HepG2 (cell line): ENCODE measurements at regions not wholly inside any gene's neighbourhood (a gene's known extent, or its start where the extent isn't known, plus 50 kb on each side); places are given as distances from the start of the nearest gene placed in this dataset.

Source experiments
- ATF3 ChIP-seq: sonication (generic); formaldehyde crosslinking; IDR thresholded peaks from 2 replicates; pipeline ENCODE4 v1.4.0; 2020; ENCODE audit warnings: missing genetic modification reagents
- CHD2 ChIP-seq: IDR thresholded peaks from 2 replicates; pipeline ENCODE4 v1.6.1; 2011; ENCODE audit warnings: low read depth, low read length, improper control_type of control experiment
- CTCF ChIP-seq: sonication (generic); formaldehyde crosslinking; IDR thresholded peaks from 2 replicates; pipeline ENCODE4 v1.5.0; 2020; ENCODE audit warnings: mild to moderate bottlenecking, missing genetic modification reagents, moderate library complexity
- GTF2F1 ChIP-seq: fragments of 150-350 bp; IDR thresholded peaks from 2 replicates; pipeline ENCODE4 v1.6.1; 2014; ENCODE audit warnings: low read length
- RFX1 ChIP-seq: fragments of 450-650 bp; IDR thresholded peaks from 2 replicates; pipeline ENCODE4 v1.6.1; 2017
- SP1 ChIP-seq, 2 experiments: fragments of 450-650 bp in 1 of 2; sonication (generic) in 1 of 2; formaldehyde crosslinking in 1 of 2; IDR thresholded peaks; 2 replicates each; pipeline versions ENCODE4 v1.4.0 to v1.6.1; 2016 to 2020; ENCODE audit warnings: missing genetic modification reagents in 1 of 2
- SRF ChIP-seq: IDR thresholded peaks from 2 replicates; pipeline ENCODE4 v1.6.1; 2011; ENCODE audit warnings: mild to moderate bottlenecking, low read depth, low read length, moderate library complexity
- TARDBP ChIP-seq: sonication (generic); formaldehyde crosslinking; IDR thresholded peaks from 2 replicates; pipeline ENCODE4 v1.8.0; 2022; ENCODE audit warnings: mild to moderate bottlenecking, missing genetic modification reagents
- ZNF12 ChIP-seq: sonication (generic); formaldehyde crosslinking; IDR thresholded peaks from 2 replicates; pipeline ENCODE4 v1.5.0; 2020; ENCODE audit warnings: missing genetic modification reagents
- ZNF274 ChIP-seq: sonication (generic); formaldehyde crosslinking; IDR thresholded peaks from 2 replicates; pipeline ENCODE4 v1.5.1; 2020; ENCODE audit warnings: mild to moderate bottlenecking, missing genetic modification reagents
- ZNF768 ChIP-seq: sonication (generic); formaldehyde crosslinking; IDR thresholded peaks from 2 replicates; pipeline ENCODE4 v1.4.0; 2020; ENCODE audit warnings: missing genetic modification reagents

- no peak for TF ChIP-seq ATF3
- no peak for TF ChIP-seq ZNF768 (CRISPR knock-in tag)
- TF ChIP-seq GTF2F1: no peak
- TF ChIP-seq SRF: no peak
- TF ChIP-seq RFX1: no peak
- no peak for TF ChIP-seq ZNF12 (CRISPR knock-in tag)
- TF ChIP-seq CTCF (CRISPR knock-in tag): no peak
- no peak for TF ChIP-seq TARDBP (CRISPR knock-in tag)
- TF ChIP-seq ZNF274 (CRISPR knock-in tag): no peak
- TF ChIP-seq SP1 (IDR thresholded peaks at IDR 0.05): no peak
- no peak for TF ChIP-seq SP1 (CRISPR knock-in tag; IDR thresholded peaks at IDR 0.05)
- no peak for TF ChIP-seq CHD2
These were observed 317.2 kb downstream of the CPS1 start for GRCh38 chr2:210873631-210874030.
